Activated CD4-positive, CD25-positive, alpha-beta regulatory T cell treated with anti-CD3 and anti-CD28 coated beads, Interleukin-2, amount 50 U/mL, for 24 hours (primary cell): ENCODE measurements at regions not wholly inside any gene's neighbourhood (a gene's known extent, or its start where the extent isn't known, plus 50 kb on each side); places are given as distances from the start of the nearest gene placed in this dataset.
"Not testable (repeated sequence)": the region's sequence is repeated elsewhere in the genome, so short reads cannot be mapped to it uniquely, and the experiment has no call there.

Experiments
- ATAC-seq, 2 donors: fragments of 150-1000 bp; cut with Tn5 transposase; one replicate each; pipeline ENCODE4 v1.10.0; 2021; ENCODE audit warnings: mild to moderate bottlenecking in 1 of 2, moderate library complexity in 1 of 2

- ATAC-seq: no peak
These were observed 55.1 kb downstream of the TTC6 start for GRCh38 chr14:37650356-37651037.

- no peak for ATAC-seq
These were observed 56.6 kb downstream of the TTC6 start for GRCh38 chr14:37652042-37652441.

- ATAC-seq: no peak
These were observed 60.0 kb downstream of the TTC6 start for GRCh38 chr14:37655418-37655817.

- no peak for ATAC-seq
These were observed 62.7 kb downstream of the TTC6 start for GRCh38 chr14:37658156-37658555.

GRCh38 chr14:37663498-37663897 is 68.1 kb downstream of the TTC6 start:
- ATAC-seq: no peak

GRCh38 chr14:37665479-37665878 is 70.0 kb downstream of the TTC6 start:
- no peak for ATAC-seq

- no peak for ATAC-seq
These were observed 70.5 kb downstream of the TTC6 start for GRCh38 chr14:37665951-37666350.

- ATAC-seq: no peak
These were observed 73.2 kb downstream of the TTC6 start for GRCh38 chr14:37668646-37669045.

- ATAC-seq: no peak
These were observed 73.8 kb downstream of the TTC6 start for GRCh38 chr14:37669242-37669641.

GRCh38 chr14:37673439-37673838 is 78.0 kb downstream of the TTC6 start:
- ATAC-seq: no peak

- ATAC-seq: no peak
These were observed 83.5 kb downstream of the TTC6 start for GRCh38 chr14:37678916-37679315.

GRCh38 chr14:37681486-37681885 is 86.1 kb downstream of the TTC6 start:
- no peak for ATAC-seq

GRCh38 chr14:37692680-37693079 is 97.3 kb downstream of the TTC6 start:
- not testable (repeated sequence) for ATAC-seq

GRCh38 chr14:37693420-37693819 is 98.0 kb downstream of the TTC6 start:
- ATAC-seq: not testable (repeated sequence)

- ATAC-seq: no peak
These were observed 100.4 kb downstream of the TTC6 start for GRCh38 chr14:37695866-37696265.

- ATAC-seq: no peak
These were observed 102.2 kb downstream of the TTC6 start for GRCh38 chr14:37697489-37698121.

GRCh38 chr14:37698840-37699777 is 103.7 kb downstream of the TTC6 start:
- no peak for ATAC-seq

GRCh38 chr14:37707716-37708115 is 112.3 kb downstream of the TTC6 start:
- no peak for ATAC-seq

GRCh38 chr14:37708481-37708880 is 113.1 kb downstream of the TTC6 start:
- ATAC-seq: no peak

GRCh38 chr14:37709419-37710195 is 114.2 kb downstream of the TTC6 start:
- ATAC-seq: no peak

- ATAC-seq: no peak
These were observed 116.0 kb downstream of the TTC6 start for GRCh38 chr14:37711356-37711830.

- ATAC-seq: no peak
These were observed 116.5 kb downstream of the TTC6 start for GRCh38 chr14:37711831-37712475.
